ENCODE measurements at regions not wholly inside any gene's neighbourhood (a gene's known extent, or its start where the extent isn't known, plus 50 kb on each side); places are given as distances from the start of the nearest gene placed in this dataset.

DNA sequence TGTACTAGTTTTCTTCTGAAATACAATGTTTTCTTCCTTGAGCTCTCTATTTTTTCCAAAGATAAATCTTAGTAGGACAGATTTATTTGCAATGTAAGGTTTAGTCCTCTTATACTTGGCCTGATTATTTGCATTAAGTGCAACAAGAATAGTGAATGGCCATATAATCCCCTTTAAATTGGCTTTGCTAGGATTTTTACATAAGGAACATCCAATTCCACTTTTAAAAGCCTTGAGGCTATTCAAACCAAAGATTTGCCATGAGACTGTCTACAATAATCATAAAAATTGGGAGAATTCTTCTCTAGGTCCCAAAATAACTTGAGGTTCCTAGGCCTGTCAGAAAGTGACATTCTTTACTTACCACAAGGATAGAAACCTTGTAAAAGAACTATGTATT is 128.6 kb upstream of the THSD7A start:
- TF ChIP-seq, protein P1, sequence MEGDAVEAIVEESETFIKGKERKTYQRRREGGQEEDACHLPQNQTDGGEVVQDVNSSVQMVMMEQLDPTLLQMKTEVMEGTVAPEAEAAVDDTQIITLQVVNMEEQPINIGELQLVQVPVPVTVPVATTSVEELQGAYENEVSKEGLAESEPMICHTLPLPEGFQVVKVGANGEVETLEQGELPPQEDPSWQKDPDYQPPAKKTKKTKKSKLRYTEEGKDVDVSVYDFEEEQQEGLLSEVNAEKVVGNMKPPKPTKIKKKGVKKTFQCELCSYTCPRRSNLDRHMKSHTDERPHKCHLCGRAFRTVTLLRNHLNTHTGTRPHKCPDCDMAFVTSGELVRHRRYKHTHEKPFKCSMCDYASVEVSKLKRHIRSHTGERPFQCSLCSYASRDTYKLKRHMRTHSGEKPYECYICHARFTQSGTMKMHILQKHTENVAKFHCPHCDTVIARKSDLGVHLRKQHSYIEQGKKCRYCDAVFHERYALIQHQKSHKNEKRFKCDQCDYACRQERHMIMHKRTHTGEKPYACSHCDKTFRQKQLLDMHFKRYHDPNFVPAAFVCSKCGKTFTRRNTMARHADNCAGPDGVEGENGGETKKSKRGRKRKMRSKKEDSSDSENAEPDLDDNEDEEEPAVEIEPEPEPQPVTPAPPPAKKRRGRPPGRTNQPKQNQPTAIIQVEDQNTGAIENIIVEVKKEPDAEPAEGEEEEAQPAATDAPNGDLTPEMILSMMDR (IDR thresholded peaks at IDR 0.05; ENCODE audit: insufficient read depth, low read length, poor library complexity, severe bottlenecking): no peak
- Histone ChIP-seq H3K36me3 (ENCODE audit: control insufficient read depth, insufficient read depth, low read length) (no peaks in the 10 kb centered on the region), H3K27me3 (ENCODE audit: control insufficient read depth, insufficient read depth, low read length) (no peaks in the 10 kb centered on the region), H3K4me3 (ENCODE audit: low read depth, low read length) (no peak overlapping the region)
- DNase-seq (ENCODE audit: low read depth): no peak

DNA sequence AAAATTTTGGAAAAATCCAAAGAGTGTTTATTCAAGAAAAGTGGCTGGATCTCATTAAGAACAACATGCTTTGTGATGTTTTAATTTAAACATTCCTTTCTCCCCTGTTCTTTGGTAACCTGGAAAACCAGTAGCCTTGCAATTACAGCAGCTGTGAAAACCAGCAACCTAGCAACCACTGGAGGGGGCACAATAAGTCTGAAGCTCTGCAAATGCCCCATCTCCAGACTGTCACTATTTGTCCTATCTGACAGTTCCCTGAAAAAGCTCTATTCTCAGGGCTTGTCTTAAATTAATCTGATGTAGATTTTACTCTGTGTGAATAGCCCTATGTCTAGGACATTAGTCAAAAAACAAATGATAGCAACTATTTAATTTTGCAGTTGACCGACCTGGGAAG is 137.6 kb upstream of the THSD7A start:
- no peak for DNase-seq (ENCODE audit: low read depth)
- H3K4me3 ChIP-seq (ENCODE audit: low read depth, low read length): no peak overlapping the region
- no peaks in the 10 kb centered on the region for H3K36me3 ChIP-seq (ENCODE audit: control insufficient read depth, insufficient read depth, low read length)
- no peaks in the 10 kb centered on the region for H3K27me3 ChIP-seq (ENCODE audit: control insufficient read depth, insufficient read depth, low read length)
- TF ChIP-seq, protein P1 (IDR thresholded peaks at IDR 0.05; ENCODE audit: insufficient read depth, low read length, poor library complexity, severe bottlenecking): no peak

DNA sequence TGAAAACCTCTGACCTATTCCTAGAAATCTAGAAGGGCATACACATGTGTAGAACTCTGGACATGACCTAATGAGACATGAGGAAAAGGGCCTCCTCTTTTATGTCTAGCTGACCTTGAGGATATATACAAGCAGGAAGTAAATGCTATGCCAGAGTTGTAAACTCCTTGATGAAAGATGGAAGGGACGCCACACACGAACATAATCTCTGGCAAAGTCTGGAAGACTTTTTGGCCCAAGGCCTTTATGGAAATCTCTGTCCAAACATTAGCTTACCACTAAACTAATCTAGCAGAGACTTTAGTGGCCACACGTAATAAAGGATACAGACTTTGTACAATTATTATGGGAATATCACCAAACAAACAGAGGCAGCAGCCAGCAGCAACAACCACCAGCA is 138.1 kb upstream of the THSD7A start:
- Histone ChIP-seq H3K36me3 (ENCODE audit: control insufficient read depth, insufficient read depth, low read length) (no peaks in the 10 kb centered on the region), H3K4me3 (ENCODE audit: low read depth, low read length) (no peak overlapping the region), H3K27me3 (ENCODE audit: control insufficient read depth, insufficient read depth, low read length) (no peaks in the 10 kb centered on the region)
- TF ChIP-seq, protein P1 (IDR thresholded peaks at IDR 0.05; ENCODE audit: insufficient read depth, low read length, poor library complexity, severe bottlenecking): no peak
- no peak for DNase-seq (ENCODE audit: low read depth)

DNA sequence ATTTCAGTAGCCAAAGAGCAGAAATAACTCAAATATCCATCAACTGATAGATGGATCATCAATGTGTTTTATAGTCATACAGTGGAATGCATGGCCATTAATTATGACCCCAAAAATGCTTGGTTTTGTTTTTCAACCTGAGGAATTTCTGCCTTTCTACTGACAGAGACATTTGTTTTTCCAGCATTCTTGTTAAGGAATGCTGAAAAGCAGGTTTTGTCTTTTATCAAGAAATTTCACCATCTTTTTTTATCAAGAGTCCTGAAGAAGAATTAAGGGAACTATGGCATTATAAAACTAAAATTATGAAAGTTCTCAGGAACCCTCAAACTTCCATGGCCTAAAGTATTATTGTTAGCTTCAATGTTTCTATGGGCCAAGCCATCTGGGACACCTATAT is 153.4 kb upstream of the THSD7A start:
- Histone ChIP-seq H3K27me3 (ENCODE audit: control insufficient read depth, insufficient read depth, low read length) (no peaks in the 10 kb centered on the region), H3K4me3 (ENCODE audit: low read depth, low read length) (no peak overlapping the region), H3K36me3 (ENCODE audit: control insufficient read depth, insufficient read depth, low read length) (no peaks in the 10 kb centered on the region)
- DNase-seq (ENCODE audit: low read depth): no peak
- TF ChIP-seq, protein P1 (IDR thresholded peaks at IDR 0.05; ENCODE audit: insufficient read depth, low read length, poor library complexity, severe bottlenecking): no peak

DNA sequence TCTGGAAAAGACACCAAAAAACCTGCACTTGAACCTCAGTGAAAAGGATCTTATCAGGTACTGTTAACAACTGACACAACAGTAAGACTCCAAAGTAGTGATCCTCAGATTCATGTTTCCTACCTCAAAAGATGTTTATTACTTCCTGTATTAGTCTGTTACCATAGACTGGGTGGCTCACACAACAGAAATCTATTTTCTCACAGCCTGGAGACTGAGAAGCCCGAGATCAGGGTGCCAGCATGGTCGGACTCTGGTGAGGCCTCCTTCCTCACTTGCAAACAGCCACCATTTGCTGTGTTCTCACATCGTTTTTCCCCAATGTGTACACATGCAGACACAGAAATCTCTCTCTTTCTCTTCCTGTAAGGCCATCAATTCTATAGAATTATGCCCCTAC is 154.0 kb upstream of the THSD7A start:
- TF ChIP-seq, protein P1 (IDR thresholded peaks at IDR 0.05; ENCODE audit: insufficient read depth, low read length, poor library complexity, severe bottlenecking): no peak
- Histone ChIP-seq H3K27me3 (ENCODE audit: control insufficient read depth, insufficient read depth, low read length) (no peaks in the 10 kb centered on the region), H3K36me3 (ENCODE audit: control insufficient read depth, insufficient read depth, low read length) (no peaks in the 10 kb centered on the region)

DNA sequence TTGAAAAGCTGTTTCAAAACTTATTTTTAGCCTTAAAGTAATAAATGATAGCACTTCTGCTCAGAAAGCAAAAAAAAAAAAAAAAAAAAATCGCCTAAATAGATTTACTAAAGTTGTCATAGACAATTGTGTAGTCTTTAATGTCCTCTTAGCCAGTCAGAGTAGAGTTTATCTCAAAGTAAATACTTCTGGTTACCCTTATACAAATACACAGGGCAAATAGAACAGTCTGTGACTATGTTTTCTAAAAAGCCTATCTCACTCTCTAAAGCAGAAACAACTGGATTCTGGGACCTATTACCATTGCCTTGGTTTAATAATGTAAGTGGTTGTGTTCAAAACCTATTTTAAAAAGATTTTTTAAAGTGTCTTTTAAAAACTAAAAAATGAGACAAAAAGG is 156.2 kb upstream of the THSD7A start:
- Histone ChIP-seq H3K36me3 (ENCODE audit: control insufficient read depth, insufficient read depth, low read length) (no peaks in the 10 kb centered on the region), H3K27me3 (ENCODE audit: control insufficient read depth, insufficient read depth, low read length) (no peaks in the 10 kb centered on the region), H3K4me3 (ENCODE audit: low read depth, low read length) (no peak overlapping the region)
- no peak for DNase-seq (ENCODE audit: low read depth)
- TF ChIP-seq, protein P1 (IDR thresholded peaks at IDR 0.05; ENCODE audit: insufficient read depth, low read length, poor library complexity, severe bottlenecking): no peak

More for the DNA sequence above, 154.0 kb upstream of the THSD7A start:
- no peak for DNase-seq (ENCODE audit: low read depth)
- H3K4me3 ChIP-seq (ENCODE audit: low read depth, low read length): no peak overlapping the region

Data from kidney epithelial cell (primary cell).